ENCODE measurements at regions not wholly inside any gene's neighbourhood (a gene's known extent, or its start where the extent isn't known, plus 50 kb on each side); places are given as distances from the start of the nearest gene placed in this dataset.

DNA sequence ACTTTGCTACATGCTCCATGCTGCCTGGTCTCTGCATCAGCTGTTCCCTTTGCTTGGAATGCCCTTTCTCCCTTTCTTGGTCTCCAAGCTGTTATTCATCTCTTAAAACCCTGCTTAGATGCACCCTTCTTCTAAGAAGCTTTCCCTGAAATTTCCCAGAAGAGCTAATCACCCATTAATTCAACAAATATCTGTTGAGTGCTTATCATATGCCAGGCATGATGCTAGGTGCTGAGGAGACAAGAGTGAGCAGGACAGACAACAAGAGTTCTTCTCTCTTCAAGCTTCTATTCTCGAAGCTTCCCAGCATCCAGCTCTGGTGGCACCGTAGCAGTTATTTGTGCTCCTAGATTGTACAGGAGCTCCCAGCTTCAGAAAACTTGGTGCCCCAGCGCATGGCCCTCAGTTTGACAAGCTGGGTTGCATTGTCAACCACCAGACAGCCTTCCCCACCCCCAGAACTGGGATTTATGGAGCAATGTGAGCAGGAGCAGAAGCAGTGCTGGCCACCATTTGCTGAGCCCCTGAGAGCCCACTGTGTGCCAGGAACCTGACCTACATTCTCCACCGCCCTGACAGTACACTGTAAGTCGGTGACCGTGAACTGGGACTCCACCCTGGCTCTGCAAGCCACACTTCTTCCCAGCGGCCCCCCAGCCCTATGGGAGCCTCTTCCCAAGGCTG lies 68.0 kb upstream of the ACOT11 start:
- TF ChIP-seq PTBP1 (IDR thresholded peaks at IDR 0.05; ENCODE audit: low read depth, low read length) (no peak), HDGF (IDR thresholded peaks at IDR 0.05) (no peak), CTCF (IDR thresholded peaks at IDR 0.05 in 2 of 3, conservative IDR thresholded peaks at IDR 0.05 in 1 of 3; ENCODE audit: insufficient read depth in 2 of 3, low read depth in 1 of 3, low read length in 3 of 3) (no peak), LEF1 (IDR thresholded peaks at IDR 0.05) (no peak), ZNF146 (CRISPR knock-in tag; IDR thresholded peaks at IDR 0.05; ENCODE audit: unreplicated experiment) (no peak), GATA2 (CRISPR knock-in tag; IDR thresholded peaks at IDR 0.05) (no peak)
- TF ChIP-seq, protein P1, sequence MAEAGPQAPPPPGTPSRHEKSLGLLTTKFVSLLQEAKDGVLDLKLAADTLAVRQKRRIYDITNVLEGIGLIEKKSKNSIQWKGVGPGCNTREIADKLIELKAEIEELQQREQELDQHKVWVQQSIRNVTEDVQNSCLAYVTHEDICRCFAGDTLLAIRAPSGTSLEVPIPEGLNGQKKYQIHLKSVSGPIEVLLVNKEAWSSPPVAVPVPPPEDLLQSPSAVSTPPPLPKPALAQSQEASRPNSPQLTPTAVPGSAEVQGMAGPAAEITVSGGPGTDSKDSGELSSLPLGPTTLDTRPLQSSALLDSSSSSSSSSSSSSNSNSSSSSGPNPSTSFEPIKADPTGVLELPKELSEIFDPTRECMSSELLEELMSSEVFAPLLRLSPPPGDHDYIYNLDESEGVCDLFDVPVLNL (CRISPR knock-in tag; IDR thresholded peaks at IDR 0.05; ENCODE audit: low read depth): no peak
- TF ChIP-seq, protein P2, sequence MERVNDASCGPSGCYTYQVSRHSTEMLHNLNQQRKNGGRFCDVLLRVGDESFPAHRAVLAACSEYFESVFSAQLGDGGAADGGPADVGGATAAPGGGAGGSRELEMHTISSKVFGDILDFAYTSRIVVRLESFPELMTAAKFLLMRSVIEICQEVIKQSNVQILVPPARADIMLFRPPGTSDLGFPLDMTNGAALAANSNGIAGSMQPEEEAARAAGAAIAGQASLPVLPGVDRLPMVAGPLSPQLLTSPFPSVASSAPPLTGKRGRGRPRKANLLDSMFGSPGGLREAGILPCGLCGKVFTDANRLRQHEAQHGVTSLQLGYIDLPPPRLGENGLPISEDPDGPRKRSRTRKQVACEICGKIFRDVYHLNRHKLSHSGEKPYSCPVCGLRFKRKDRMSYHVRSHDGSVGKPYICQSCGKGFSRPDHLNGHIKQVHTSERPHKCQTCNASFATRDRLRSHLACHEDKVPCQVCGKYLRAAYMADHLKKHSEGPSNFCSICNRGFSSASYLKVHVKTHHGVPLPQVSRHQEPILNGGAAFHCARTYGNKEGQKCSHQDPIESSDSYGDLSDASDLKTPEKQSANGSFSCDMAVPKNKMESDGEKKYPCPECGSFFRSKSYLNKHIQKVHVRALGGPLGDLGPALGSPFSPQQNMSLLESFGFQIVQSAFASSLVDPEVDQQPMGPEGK (CRISPR knock-in tag; IDR thresholded peaks at IDR 0.05; ENCODE audit: borderline replicate concordance): no peak

All from K562 (cell line).